Panc1 (cell line): ENCODE measurements at regions not wholly inside any gene's neighbourhood (a gene's known extent, or its start where the extent isn't known, plus 50 kb on each side); places are given as distances from the start of the nearest gene placed in this dataset.

Experiments
- ATAC-seq: fragments of 200-7000 bp; cut with Tn5 transposase; 2 replicates; pipeline ENCODE4 v1.9.1; 2020; ENCODE audit warnings: mild to moderate bottlenecking, moderate library complexity
- BruUV-seq: library from RNA; stranded (reverse); fragments of 400-500 nt; replicated peaks from 2 replicates; lab custom pipeline; 2021; lab: Mats Ljungman, UMichigan
- CTCF ChIA-PET: fragments of 300-600 bp; sonication (Branson Sonifier 250); formaldehyde crosslinking; loops from one replicate; lab custom pipeline; 2022; ENCODE audit warnings: antibody characterized with exemption; lab: Charles Lee
- POLR2A ChIA-PET: fragments of 300-600 bp; sonication (Branson Sonifier 250); formaldehyde crosslinking; loops from one replicate; lab custom pipeline; 2022; ENCODE audit warnings: antibody characterized with exemption; lab: Charles Lee
- DNase-seq: peaks from one replicate; pipeline ENCODE4 v3.0.0-alpha.2; 2010; ENCODE audit warnings: low read depth, low spot score
- H3K27ac ChIP-seq: 2 replicates; pipeline ENCODE4 v1.5.1; 2011; ENCODE audit warnings: mild to moderate bottlenecking, low read length, inconsistent platforms
- H3K27me3 ChIP-seq: fragments of 200-500 bp; sonication (Bioruptor generic); 2 replicates; pipeline ENCODE4 v1.6.0; 2014; ENCODE audit warnings: low read length, inconsistent platforms; ENCODE audit not compliant: control insufficient read depth, insufficient read depth
- H3K36me3 ChIP-seq: fragments of 200-500 bp; sonication (Bioruptor generic); 2 replicates; pipeline ENCODE4 v1.5.1; 2014; ENCODE audit warnings: inconsistent platforms, mild to moderate bottlenecking, low read length, moderate library complexity; ENCODE audit not compliant: control insufficient read depth, insufficient read depth
- H3K4me1 ChIP-seq: 2 replicates; pipeline ENCODE4 v1.5.1; 2011; ENCODE audit warnings: inconsistent platforms, mild to moderate bottlenecking, low read length, moderate library complexity; ENCODE audit not compliant: control insufficient read depth, insufficient read depth
- H3K4me3 ChIP-seq, 2 experiments: 2 replicates each; pipeline ENCODE4 v1.5.1; 2011 to 2012; ENCODE audit warnings: low read depth in 2 of 2, low read length in 2 of 2, mild to moderate bottlenecking in 2 of 2, inconsistent platforms in 1 of 2, moderate library complexity in 1 of 2
- H3K9me3 ChIP-seq: fragments of 200-500 bp; sonication (Bioruptor generic); 2 replicates; pipeline ENCODE4 v1.5.1; 2014; ENCODE audit warnings: low read depth, mild to moderate bottlenecking, inconsistent platforms, low read length, moderate library complexity; ENCODE audit not compliant: control insufficient read depth, insufficient read depth
- CTCF ChIP-seq: fragments of 450-650 bp; IDR thresholded peaks from 2 replicates; pipeline ENCODE4 v1.5.1; 2017; ENCODE audit warnings: mild to moderate bottlenecking
- POLR2AphosphoS5 ChIP-seq: IDR thresholded peaks from 2 replicates; pipeline ENCODE4 v1.6.1; 2012; ENCODE audit warnings: mild to moderate bottlenecking, low read depth, low read length, moderate library complexity
- REST ChIP-seq, 2 experiments: IDR thresholded peaks; 2 replicates each; pipeline ENCODE4 v1.6.1; 2011 to 2012; ENCODE audit warnings: low read depth in 2 of 2, control low read depth in 1 of 2, low read length in 1 of 2, mild to moderate bottlenecking in 1 of 2, moderate library complexity in 1 of 2; ENCODE audit not compliant: insufficient read depth in 1 of 2
- SIN3A ChIP-seq: IDR thresholded peaks from 2 replicates; pipeline ENCODE4 v1.6.1; 2012; ENCODE audit warnings: low read depth, mild to moderate bottlenecking, low read length, moderate library complexity, borderline replicate concordance; ENCODE audit not compliant: insufficient read depth
- TCF7L2 ChIP-seq: IDR thresholded peaks from 2 replicates; pipeline ENCODE4 v1.6.1; 2011; ENCODE audit warnings: mild to moderate bottlenecking, low read depth, low read length, inconsistent platforms
- in situ Hi-C: cut with HindIII; loops from 2 replicates; pipeline ENCODE4 v1.10.0; 2016; ENCODE audit warnings: low sequenced_read_pairs, low pct_unique_long_range_greater_than_20kb
- intact Hi-C: fragments of 100-400 bp; cut with micrococcal nuclease; formaldehyde crosslinking; loops from one replicate; pipeline ENCODE4 v1.10.0; 2022; ENCODE audit not compliant: unreplicated experiment

GRCh38 chr3:81951636-81952035, 190.2 kb upstream of the GBE1 start:
- CTCF ChIA-PET = no interaction called here
- POLR2A ChIA-PET = no interaction called here
- Histone ChIP-seq H3K9me3 (no peaks in the 10 kb centered on the region), H3K36me3 (no peaks in the 10 kb centered on the region), H3K4me1 (no peaks in the 10 kb centered on the region), H3K4me3 (no peak overlapping the region), H3K27ac (no peak overlapping the region), H3K27me3 (no peaks in the 10 kb centered on the region)
- no peak for DNase-seq
- TF ChIP-seq REST (IDR thresholded peaks at IDR 0.05; ENCODE audit: insufficient read depth in 1 of 2, low read depth in 2 of 2, low read length in 1 of 2) (no peak), CTCF (no peak), TCF7L2 (no peak), POLR2AphosphoS5 (no peak), SIN3A (no peak)
- no peak for ATAC-seq
- in situ Hi-C loops (no loop called here), intact Hi-C loops (no loop called here)
- BruUV-seq = no TSS peak

GRCh38 chr3:81951106-81951505, 189.7 kb upstream of the GBE1 start:
- BruUV-seq = no TSS peak
- ATAC-seq = no peak
- intact Hi-C loops = no loop called here

More at GRCh38 chr3:81951106-81951505, 189.7 kb upstream of the GBE1 start:
- no peaks in the 10 kb centered on the region for H3K9me3 ChIP-seq
- no peaks in the 10 kb centered on the region for H3K36me3 ChIP-seq
- in situ Hi-C loops = no loop called here
- no peaks in the 10 kb centered on the region for H3K27me3 ChIP-seq
- ChIA-PET CTCF (no interaction called here), POLR2A (no interaction called here)
- no peak for DNase-seq
- H3K27ac ChIP-seq = no peak overlapping the region
- TF ChIP-seq CTCF (no peak), POLR2AphosphoS5 (no peak), REST (IDR thresholded peaks at IDR 0.05; ENCODE audit: insufficient read depth in 1 of 2, low read depth in 2 of 2, low read length in 1 of 2) (no peak), TCF7L2 (no peak), SIN3A (no peak)
- H3K4me3 ChIP-seq = no peak overlapping the region
- H3K4me1 ChIP-seq = no peaks in the 10 kb centered on the region
